A549 (cell line): ENCODE measurements at regions not wholly inside any gene's neighbourhood (a gene's known extent, or its start where the extent isn't known, plus 50 kb on each side); places are given as distances from the start of the nearest gene placed in this dataset.

ENCODE experiments used
- ATAC-seq, 2 experiments: fragments of 200-7000 bp in 1 of 2; fragments of >200 bp in 1 of 2; cut with Nextera tagmentation in 1 of 2; cut with Tn5 transposase in 1 of 2; 3 replicates each; pipeline versions ENCODE4 v1.8.0 to v1.9.1; 2018 to 2020; ENCODE audit warnings: mild to moderate bottlenecking in 1 of 2, moderate library complexity in 1 of 2
- CTCF ChIA-PET: fragments of 300-600 bp; sonication (Branson Sonifier 250); formaldehyde crosslinking; extraction: SDS; loops from one replicate; lab custom pipeline; 2021; ENCODE audit warnings: antibody characterized with exemption, inconsistent platforms; lab: Yijun Ruan, JAX
- POLR2A ChIA-PET: fragments of 350-600 bp; formaldehyde crosslinking; extraction: SDS; loops from one replicate; lab custom pipeline; 2021; ENCODE audit warnings: antibody characterized with exemption, inconsistent platforms; lab: Yijun Ruan, JAX
- DNase-seq, 2 experiments: peaks; one replicate each; pipeline versions ENCODE4 v3.0.0 to v3.0.0-alpha.2; 2011 to 2016; ENCODE audit warnings: low read depth in 1 of 2, low spot score in 1 of 2
- FAIRE-seq: peaks from 2 replicates; lab custom pipeline; 2011; peaks lifted over from hg19 to GRCh38; lab: Jason Lieb, UNC
- H3K27ac ChIP-seq, 2 experiments: fragments of >200 bp; sonication (Bioruptor Twin); formaldehyde crosslinking; 3 replicates each; pipeline ENCODE4 v1.5.1; 2016 to 2017
- H3K4me1 ChIP-seq: fragments of >200 bp; sonication (Bioruptor Twin); formaldehyde crosslinking; 3 replicates; pipeline ENCODE4 v1.6.1; 2016
- H3K4me2 ChIP-seq: fragments of >200 bp; sonication (Bioruptor Twin); formaldehyde crosslinking; 3 replicates; pipeline ENCODE4 v1.6.1; 2016
- H3K4me3 ChIP-seq: fragments of >200 bp; sonication (Bioruptor Twin); formaldehyde crosslinking; 3 replicates; pipeline ENCODE4 v1.5.1; 2016
- H3K9me3 ChIP-seq: fragments of >200 bp; sonication (Bioruptor Twin); formaldehyde crosslinking; 3 replicates; pipeline ENCODE4 v1.6.1; 2016
- BCL3 ChIP-seq: fragments of >200 bp; sonication (Bioruptor Twin); formaldehyde crosslinking; IDR thresholded peaks from 3 replicates; pipeline ENCODE4 v1.6.1; 2016
- CBX2 ChIP-seq: fragments of 200-600 bp; sonication (generic); IDR thresholded peaks from 2 replicates; pipeline ENCODE4 v1.6.1; 2016; ENCODE audit warnings: low read depth, mild to moderate bottlenecking, borderline replicate concordance
- CBX8 ChIP-seq: fragments of 200-600 bp; sonication (generic); IDR thresholded peaks from 2 replicates; pipeline ENCODE4 v1.6.1; 2016
- CHD4 ChIP-seq: fragments of 200-600 bp; sonication (generic); IDR thresholded peaks from 2 replicates; pipeline ENCODE4 v1.6.1; 2016; ENCODE audit warnings: antibody characterized with exemption, mild to moderate bottlenecking, borderline replicate concordance
- CTCF ChIP-seq: fragments of >200 bp; sonication (Bioruptor Twin); formaldehyde crosslinking; IDR thresholded peaks from 3 replicates; pipeline ENCODE4 v1.5.1; 2016
- E2F6 ChIP-seq: IDR thresholded peaks from 2 replicates; pipeline ENCODE4 v1.6.1; 2012; ENCODE audit warnings: low read depth, borderline replicate concordance
- FOSL2 ChIP-seq, 2 experiments: fragments of 450-650 bp in 1 of 2; fragments of >200 bp in 1 of 2; sonication (Bioruptor Twin) in 1 of 2; formaldehyde crosslinking; IDR thresholded peaks; 2 replicates each; pipeline versions ENCODE4 v1.5.0 to v1.6.1; 2016 to 2020; ENCODE audit warnings: mild to moderate bottlenecking in 1 of 2, moderate library complexity in 1 of 2
- FOXS1 ChIP-seq: fragments of 250-450 bp; sonication (Bioruptor Pico); IDR thresholded peaks from 2 replicates; pipeline ENCODE4 v1.5.0; 2020; ENCODE audit warnings: mild to moderate bottlenecking, moderate library complexity
- HES2 ChIP-seq: fragments of >200 bp; sonication (Bioruptor Twin); formaldehyde crosslinking; IDR thresholded peaks from 2 replicates; pipeline ENCODE4 v1.6.1; 2016
- HMGXB4 ChIP-seq: fragments of 250-450 bp; sonication (Bioruptor Pico); IDR thresholded peaks from 2 replicates; pipeline ENCODE4 v1.5.0; 2021; ENCODE audit warnings: mild to moderate bottlenecking, moderate library complexity, borderline replicate concordance
- JUN ChIP-seq, 2 experiments: fragments of >200 bp; sonication (Bioruptor Twin); formaldehyde crosslinking; IDR thresholded peaks; 2 replicates in 1 of 2; 3 replicates in 1 of 2; pipeline ENCODE4 v1.6.1; 2016 to 2017
- MAX ChIP-seq: IDR thresholded peaks from 2 replicates; pipeline ENCODE4 v1.6.1; 2012
- MAZ ChIP-seq: fragments of 150-350 bp; IDR thresholded peaks from 2 replicates; pipeline ENCODE4 v1.6.1; 2014; ENCODE audit warnings: antibody characterized with exemption, low read depth, low read length, borderline replicate concordance
- NR3C1 ChIP-seq: fragments of >200 bp; sonication (Bioruptor Twin); formaldehyde crosslinking; IDR thresholded peaks from 3 replicates; pipeline ENCODE4 v1.6.1; 2017
- POLR2AphosphoS2 ChIP-seq: conservative IDR thresholded peaks from 2 replicates; pipeline ENCODE4 v1.6.1; 2012; ENCODE audit warnings: low read length, improper control_type of control experiment, inconsistent platforms
- RFX5 ChIP-seq: fragments of 450-650 bp; IDR thresholded peaks from 2 replicates; pipeline ENCODE4 v1.7.1; 2014; ENCODE audit warnings: antibody characterized with exemption, mild to moderate bottlenecking, moderate library complexity
- RNF2 ChIP-seq: fragments of 200-600 bp; sonication (generic); IDR thresholded peaks from 2 replicates; pipeline ENCODE4 v1.6.1; 2016; ENCODE audit warnings: low read depth, mild to moderate bottlenecking, antibody characterized with exemption, moderate library complexity, borderline replicate concordance
- TP53 ChIP-seq: fragments of 250-450 bp; sonication (Bioruptor Pico); IDR thresholded peaks from 2 replicates; pipeline ENCODE4 v1.5.0; 2021; ENCODE audit warnings: mild to moderate bottlenecking, moderate library complexity
- ZC3H11A ChIP-seq: fragments of 450-650 bp; IDR thresholded peaks from 2 replicates; pipeline ENCODE4 v1.6.1; 2014; ENCODE audit warnings: antibody characterized with exemption, mild to moderate bottlenecking
- WGBS: methylation state at CpG from one replicate; pipeline ENCODE4 v1.1.6; 2017; ENCODE audit errors: missing lambda C conversion rate; 5-methylcytosine and 5-hydroxymethylcytosine counted together

- no peak for DNase-seq
- CTCF ChIA-PET, result no interaction called here
- Histone ChIP-seq H3K4me3 (no peak overlapping the region), H3K27ac (no peak overlapping the region), H3K4me2 (no peak overlapping the region)
- no peak for TF ChIP-seq FOSL2 (IDR thresholded peaks at IDR 0.05)
- TF ChIP-seq FOSL2 (CRISPR knock-in tag; IDR thresholded peaks at IDR 0.05), result no peak
- no peak for TF ChIP-seq RNF2
- TF ChIP-seq MAX, result no peak
- no peak for TF ChIP-seq ZC3H11A
- TF ChIP-seq MAZ, result no peak
- no peak for TF ChIP-seq FOXS1 (CRISPR knock-in tag)
- TF ChIP-seq CTCF, result no peak
- no peak for TF ChIP-seq HMGXB4
- TF ChIP-seq BCL3, result no peak
- TF ChIP-seq NR3C1, result no peak
- no peak for TF ChIP-seq CBX8
- no peak for TF ChIP-seq JUN (IDR thresholded peaks at IDR 0.05)
- no peak for TF ChIP-seq CBX2
- TF ChIP-seq E2F6, result no peak
- no peak for TF ChIP-seq CHD4
- no peak for TF ChIP-seq TP53 (CRISPR knock-in tag)
- TF ChIP-seq RFX5, result no peak
- TF ChIP-seq HES2, result no peak
- no peak for TF ChIP-seq POLR2AphosphoS2
- TF ChIP-seq, all 56 proteins: peak for 0
- ATAC-seq (no peak), FAIRE-seq (no peak)
- no peaks in the 10 kb centered on the region for H3K4me1 ChIP-seq
- no peaks in the 10 kb centered on the region for H3K9me3 ChIP-seq
- WGBS, result 73% methylated on average over 3 of the region's 3 CpGs
- POLR2A ChIA-PET, result no interaction called here
Measured at GRCh38 chr5:52728224-52728623, 59.5 kb upstream of the ITGA1 start.

- no peak for DNase-seq
- no peak for TF ChIP-seq MAZ
- TF ChIP-seq, all 56 proteins: peak for 0
- H3K27ac ChIP-seq, result no peak overlapping the region
- no peak overlapping the region for H3K4me3 ChIP-seq
- ChIA-PET CTCF (no interaction called here), POLR2A (no interaction called here)
- 60% methylated on average over 5 of the region's 5 CpGs for WGBS
- H3K9me3 ChIP-seq, result no peaks in the 10 kb centered on the region
- H3K4me1 ChIP-seq, result no peaks in the 10 kb centered on the region
- FAIRE-seq, result no peak
- no peak for ATAC-seq
- no peak overlapping the region for H3K4me2 ChIP-seq
Measured at GRCh38 chr5:52728686-52729085, 59.0 kb upstream of the ITGA1 start.
